ENCODE measurements at regions not wholly inside any gene's neighbourhood (a gene's known extent, or its start where the extent isn't known, plus 50 kb on each side); places are given as distances from the start of the nearest gene placed in this dataset.
"Not testable (repeated sequence)": the region's sequence is repeated elsewhere in the genome, so short reads cannot be mapped to it uniquely, and the experiment has no call there.

- DNase-seq = no peak
Measured at GRCh38 chr22:22785316-22786065, 102.1 kb upstream of the IGLL5 start.

GRCh38 chr22:22786301-22787115 is 101.1 kb upstream of the IGLL5 start:
- no peak for DNase-seq

GRCh38 chr22:22787151-22787550 is 100.5 kb upstream of the IGLL5 start:
- no peak for DNase-seq

GRCh38 chr22:22787786-22788459 is 99.7 kb upstream of the IGLL5 start:
- DNase-seq = peak; percentile 88

GRCh38 chr22:22788460-22789037 is 99.1 kb upstream of the IGLL5 start:
- DNase-seq = no peak

- DNase-seq = no peak
Measured at GRCh38 chr22:22789233-22789921, 98.2 kb upstream of the IGLL5 start.

GRCh38 chr22:22789922-22790845 is 97.4 kb upstream of the IGLL5 start:
- DNase-seq = no peak

GRCh38 chr22:22791438-22792181 is 96.0 kb upstream of the IGLL5 start:
- no peak for DNase-seq

- DNase-seq = not testable (repeated sequence)
Measured at GRCh38 chr22:22792205-22792786, 95.3 kb upstream of the IGLL5 start.

GRCh38 chr22:22795639-22796038 is 92.0 kb upstream of the IGLL5 start:
- DNase-seq = not testable (repeated sequence)

GRCh38 chr22:22796724-22797123 is 90.9 kb upstream of the IGLL5 start:
- no peak for DNase-seq

- no peak for DNase-seq
Measured at GRCh38 chr22:22798232-22798616, 89.4 kb upstream of the IGLL5 start.

- no peak for DNase-seq
Measured at GRCh38 chr22:22798716-22799115, 88.9 kb upstream of the IGLL5 start.

GRCh38 chr22:22799561-22799960 is 88.1 kb upstream of the IGLL5 start:
- no peak for DNase-seq

GRCh38 chr22:22800716-22801115 is 86.9 kb upstream of the IGLL5 start:
- DNase-seq = no peak

- no peak for DNase-seq
Measured at GRCh38 chr22:22802339-22802970, 85.2 kb upstream of the IGLL5 start.

- no peak for DNase-seq
Measured at GRCh38 chr22:22803285-22803853, 84.2 kb upstream of the IGLL5 start.

GRCh38 chr22:22810018-22810427 is 77.6 kb upstream of the IGLL5 start:
- DNase-seq = peak; percentile 82

GRCh38 chr22:22810471-22810870 is 77.1 kb upstream of the IGLL5 start:
- DNase-seq = no peak
